ENCODE measurements at regions not wholly inside any gene's neighbourhood (a gene's known extent, or its start where the extent isn't known, plus 50 kb on each side); places are given as distances from the start of the nearest gene placed in this dataset.

DNA sequence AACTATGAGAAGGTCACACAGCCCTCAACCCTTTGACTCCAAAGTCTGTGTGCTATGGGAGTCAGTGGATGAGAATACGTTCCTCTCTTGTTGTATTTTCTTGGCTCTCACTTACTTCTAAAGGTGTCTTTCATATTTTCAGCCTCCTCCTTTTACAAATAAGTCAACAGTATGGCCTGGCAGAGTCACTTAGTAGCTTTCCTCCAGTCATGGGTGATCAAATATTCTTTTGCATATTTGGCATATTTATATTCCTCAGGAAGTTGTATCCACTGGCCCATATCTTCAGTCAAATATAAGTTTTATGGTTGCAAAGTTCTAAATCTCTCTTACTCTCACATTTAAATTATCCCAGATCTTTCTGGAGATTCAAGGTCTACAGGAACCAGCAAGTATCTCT, 327.5 kb downstream of the ETS1 start:
- Histone ChIP-seq H3K9me3 (no peaks in the 10 kb centered on the region), H3K27me3 (no peaks in the 10 kb centered on the region), H3K36me3 (no peaks in the 10 kb centered on the region), H3K4me1 (no peaks in the 10 kb centered on the region), H3K27ac (no peak overlapping the region), H3K4me3 (no peak overlapping the region)
- ATAC-seq (no peak), DNase-seq (no peak)
- intact Hi-C loops (cut with DNase I) = no loop called here
- TF ChIP-seq, protein P1, sequence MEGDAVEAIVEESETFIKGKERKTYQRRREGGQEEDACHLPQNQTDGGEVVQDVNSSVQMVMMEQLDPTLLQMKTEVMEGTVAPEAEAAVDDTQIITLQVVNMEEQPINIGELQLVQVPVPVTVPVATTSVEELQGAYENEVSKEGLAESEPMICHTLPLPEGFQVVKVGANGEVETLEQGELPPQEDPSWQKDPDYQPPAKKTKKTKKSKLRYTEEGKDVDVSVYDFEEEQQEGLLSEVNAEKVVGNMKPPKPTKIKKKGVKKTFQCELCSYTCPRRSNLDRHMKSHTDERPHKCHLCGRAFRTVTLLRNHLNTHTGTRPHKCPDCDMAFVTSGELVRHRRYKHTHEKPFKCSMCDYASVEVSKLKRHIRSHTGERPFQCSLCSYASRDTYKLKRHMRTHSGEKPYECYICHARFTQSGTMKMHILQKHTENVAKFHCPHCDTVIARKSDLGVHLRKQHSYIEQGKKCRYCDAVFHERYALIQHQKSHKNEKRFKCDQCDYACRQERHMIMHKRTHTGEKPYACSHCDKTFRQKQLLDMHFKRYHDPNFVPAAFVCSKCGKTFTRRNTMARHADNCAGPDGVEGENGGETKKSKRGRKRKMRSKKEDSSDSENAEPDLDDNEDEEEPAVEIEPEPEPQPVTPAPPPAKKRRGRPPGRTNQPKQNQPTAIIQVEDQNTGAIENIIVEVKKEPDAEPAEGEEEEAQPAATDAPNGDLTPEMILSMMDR (IDR thresholded peaks at IDR 0.05) = no peak

DNA sequence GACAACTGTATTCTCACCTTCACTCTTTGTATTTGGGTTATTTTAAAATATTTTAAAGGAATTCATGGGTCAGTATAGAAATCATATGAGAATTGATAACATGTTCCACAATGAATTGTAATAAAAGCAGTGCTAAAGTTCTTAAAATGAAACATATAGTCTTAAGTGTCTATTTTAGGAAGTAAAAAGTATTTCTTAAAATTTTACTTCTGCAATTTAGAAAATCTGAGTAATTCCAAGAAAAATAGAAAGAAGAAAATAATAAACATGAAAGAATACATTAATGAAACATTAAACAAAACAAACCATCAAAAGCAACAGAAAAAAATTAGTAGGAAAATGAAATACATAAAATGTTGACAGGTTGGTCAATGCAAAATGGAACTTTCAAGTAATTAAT, 332.4 kb downstream of the ETS1 start:
- H3K27ac ChIP-seq = no peak overlapping the region
- DNase-seq (no peak), ATAC-seq (no peak)
- intact Hi-C loops (cut with DNase I) = no loop called here
- H3K36me3 ChIP-seq = no peaks in the 10 kb centered on the region
- no peaks in the 10 kb centered on the region for H3K9me3 ChIP-seq
- TF ChIP-seq, protein P1 (IDR thresholded peaks at IDR 0.05) = no peak
- H3K4me1 ChIP-seq = no peaks in the 10 kb centered on the region
- no peaks in the 10 kb centered on the region for H3K27me3 ChIP-seq
- H3K4me3 ChIP-seq = no peak overlapping the region

DNA sequence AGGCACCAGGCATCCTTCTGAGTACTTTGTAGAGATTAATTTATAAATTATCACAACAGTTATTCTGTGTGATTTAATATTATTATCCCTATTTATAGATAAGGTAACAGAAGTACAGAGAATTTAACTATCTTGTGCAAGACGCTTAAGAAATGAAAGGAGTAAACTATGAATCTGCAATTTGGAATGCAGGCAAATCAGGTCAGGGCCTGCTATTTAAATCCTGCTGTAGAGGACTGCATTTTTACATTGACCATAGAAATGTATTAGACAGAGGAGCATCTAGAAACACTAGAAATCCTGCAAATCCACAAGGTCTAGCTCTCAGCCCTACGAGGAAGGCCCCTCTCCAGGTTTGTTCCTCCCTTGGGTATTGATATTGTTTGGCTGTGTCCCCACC, 336.2 kb downstream of the ETS1 start:
- no peak for DNase-seq
- ATAC-seq = no peak
- Histone ChIP-seq H3K4me3 (no peak overlapping the region), H3K27me3 (no peaks in the 10 kb centered on the region), H3K27ac (no peak overlapping the region), H3K36me3 (no peaks in the 10 kb centered on the region), H3K9me3 (no peaks in the 10 kb centered on the region), H3K4me1 (peaks cover 0 to under 1% of the 10 kb centered on the region in 2 donors)
- TF ChIP-seq, protein P1 (IDR thresholded peaks at IDR 0.05) = no peak
- intact Hi-C loops (cut with DNase I) = no loop called here

DNA sequence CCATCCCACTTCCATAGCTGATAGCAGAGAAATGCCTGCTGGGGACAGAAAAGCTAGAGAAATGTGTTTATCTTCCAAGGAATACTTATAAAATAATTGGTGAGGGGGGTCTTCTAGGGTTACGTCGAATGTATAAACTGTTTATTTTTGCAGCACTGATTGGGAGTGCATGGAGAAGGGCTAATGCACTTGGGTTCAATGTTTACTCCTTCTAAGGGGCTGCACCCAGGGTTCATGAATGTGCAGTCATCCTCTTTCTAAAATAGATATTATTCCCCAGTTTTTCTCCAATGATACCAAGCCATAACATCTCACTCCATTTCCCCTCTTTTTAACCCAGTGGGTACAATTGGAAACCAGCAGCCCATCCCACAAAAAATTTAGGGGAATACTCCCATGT, 336.9 kb downstream of the ETS1 start:
- H3K4me1 ChIP-seq = peaks cover 0 to 2% of the 10 kb centered on the region in 2 donors
- H3K36me3 ChIP-seq = no peaks in the 10 kb centered on the region
- H3K27me3 ChIP-seq = no peaks in the 10 kb centered on the region
- intact Hi-C loops (cut with DNase I) = no loop called here
- no peak for DNase-seq
- no peak overlapping the region for H3K4me3 ChIP-seq
- ATAC-seq = no peak
- no peaks in the 10 kb centered on the region for H3K9me3 ChIP-seq
- TF ChIP-seq, protein P1 (IDR thresholded peaks at IDR 0.05) = no peak
- H3K27ac ChIP-seq = no peak overlapping the region

DNA sequence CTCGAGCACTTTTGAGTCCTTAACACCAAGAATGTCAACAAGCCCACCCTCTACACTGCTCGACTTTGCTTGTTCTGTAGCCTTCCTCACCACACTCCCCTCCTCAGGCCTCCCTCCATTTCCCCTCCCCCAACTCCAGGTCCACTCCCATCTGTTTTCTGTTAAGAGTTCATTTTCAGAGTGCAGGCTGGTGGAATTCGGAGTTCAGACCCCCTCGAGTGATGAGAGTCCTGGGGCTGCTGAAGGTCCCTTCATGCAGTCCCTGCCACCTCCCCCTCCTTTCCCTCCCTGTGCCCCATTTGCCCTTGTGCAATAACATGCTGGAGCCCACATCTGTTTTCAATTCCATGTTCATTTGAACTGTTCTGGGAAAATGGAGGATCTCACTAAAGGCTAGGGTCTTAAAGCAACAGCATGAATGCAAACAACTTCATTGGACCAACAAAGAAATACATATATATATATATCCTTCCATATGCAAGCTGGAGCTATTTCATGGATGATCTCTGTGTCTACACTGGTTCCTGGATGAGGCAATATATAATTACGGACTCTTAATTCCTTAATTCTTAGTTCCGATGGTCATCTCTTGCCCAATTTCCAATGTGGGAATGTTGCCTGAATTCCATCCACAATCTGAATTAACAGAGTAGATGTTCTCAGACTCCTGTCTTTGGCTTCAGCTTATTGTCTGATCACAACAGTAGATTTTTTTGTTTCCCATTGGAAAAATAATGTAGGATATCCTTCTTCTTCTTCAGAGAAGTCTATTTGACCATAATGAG, 340.4 kb downstream of the ETS1 start:
- no peak for ATAC-seq

More for the DNA sequence above, 340.4 kb downstream of the ETS1 start:
- Histone ChIP-seq H3K27me3 (no peaks in the 10 kb centered on the region), H3K4me1 (peaks cover 0 to 2% of the 10 kb centered on the region in 2 donors), H3K9me3 (no peaks in the 10 kb centered on the region), H3K27ac (no peak overlapping the region), H3K4me3 (no peak overlapping the region), H3K36me3 (no peaks in the 10 kb centered on the region)
- TF ChIP-seq, protein P1 (IDR thresholded peaks at IDR 0.05) = no peak
- intact Hi-C loops (cut with DNase I) = no loop called here
- DNase-seq = no peak
